VCaP (cell line): ENCODE measurements at regions not wholly inside any gene's neighbourhood (a gene's known extent, or its start where the extent isn't known, plus 50 kb on each side); places are given as distances from the start of the nearest gene placed in this dataset.
A peak's percentile ranks its signal among the peaks of the same experiment; 100 is the strongest.

Experiments
- H3K27ac ChIP-seq: fragments of 450-650 bp; 2 replicates; pipeline ENCODE4 v1.5.1; 2017
- CTCF ChIP-seq: fragments of 450-650 bp; conservative IDR thresholded peaks from 2 replicates; pipeline ENCODE4 v1.5.1; 2017; ENCODE audit warnings: mild to moderate bottlenecking, moderate library complexity

GRCh38 chr13:103996733-103997132, 930.5 kb upstream of the SLC10A2 start:
- TF ChIP-seq CTCF: no peak

GRCh38 chr13:103983948-103984347, 917.7 kb upstream of the SLC10A2 start:
- no peak for TF ChIP-seq CTCF
- no peak overlapping the region for H3K27ac ChIP-seq

More at GRCh38 chr13:103996733-103997132, 930.5 kb upstream of the SLC10A2 start:
- peak overlapping the region; percentile 69 for H3K27ac ChIP-seq

- TF ChIP-seq CTCF: no peak
- H3K27ac ChIP-seq: peak overlapping the region; percentile 79
Observed at GRCh38 chr13:103976371-103976770, 910.2 kb upstream of the SLC10A2 start.

- H3K27ac ChIP-seq: no peak overlapping the region
- TF ChIP-seq CTCF: no peak
Observed at GRCh38 chr13:103973740-103974139, 907.5 kb upstream of the SLC10A2 start.

GRCh38 chr13:103969520-103970050, 903.4 kb upstream of the SLC10A2 start:
- peak overlapping the region; percentile 95; the same call in 1 of the 2 replicates for H3K27ac ChIP-seq
- no peak for TF ChIP-seq CTCF

- TF ChIP-seq CTCF: no peak
Observed at GRCh38 chr13:103965506-103966243, 899.5 kb upstream of the SLC10A2 start.

GRCh38 chr13:103961784-103962183, 895.6 kb upstream of the SLC10A2 start:
- no peak for TF ChIP-seq CTCF
- peak overlapping the region; percentile 95; the same call in 1 of the 2 replicates for H3K27ac ChIP-seq

More at GRCh38 chr13:103965506-103966243, 899.5 kb upstream of the SLC10A2 start:
- H3K27ac ChIP-seq: peak overlapping the region; percentile 95
